SK-N-SH (cell line): ENCODE measurements at regions not wholly inside any gene's neighbourhood (a gene's known extent, or its start where the extent isn't known, plus 50 kb on each side); places are given as distances from the start of the nearest gene placed in this dataset.

Experiments
- CTCF ChIA-PET: fragments of 300-600, 350-600 bp; formaldehyde crosslinking; extraction: SDS; loops from one replicate; lab custom pipeline; 2021; lab: Yijun Ruan, JAX
- POLR2A ChIA-PET: fragments of 350-600 bp; sonication (Branson Sonifier 250); formaldehyde crosslinking; extraction: SDS; loops from one replicate; lab custom pipeline; 2020; ENCODE audit warnings: antibody characterized with exemption, inconsistent platforms; lab: Yijun Ruan, JAX
- DNase-seq: peaks from one replicate; pipeline ENCODE4 v3.0.0; 2012
- H2AFZ ChIP-seq: fragments of 200-600 bp; sonication (generic); 2 replicates; pipeline ENCODE4 v1.8.1; 2016; ENCODE audit warnings: antibody characterized with exemption, mild to moderate bottlenecking, low read depth
- H3F3A ChIP-seq: fragments of 200-600 bp; sonication (generic); replicated peaks from 2 replicates; pipeline ENCODE3; 2016; ENCODE audit warnings: antibody characterized with exemption, mild to moderate bottlenecking; ENCODE audit not compliant: insufficient read depth
- H3K27ac ChIP-seq, 2 experiments: fragments of 200-500 bp in 1 of 2; fragments of 200-600 bp in 1 of 2; sonication (Bioruptor generic) in 1 of 2; sonication (generic), shearing (Covaris generic) in 1 of 2; 2 replicates each; pipeline versions ENCODE4 v1.5.1 to v1.6.1; 2014 to 2016; ENCODE audit warnings: low read depth in 2 of 2, inconsistent platforms in 1 of 2, low read length in 1 of 2, mild to moderate bottlenecking in 1 of 2, mixed read lengths in 1 of 2
- H3K27me3 ChIP-seq: fragments of 200-600 bp; sonication (generic), shearing (Covaris generic); 2 replicates; pipeline ENCODE4 v1.6.1; 2016; ENCODE audit warnings: mixed run types; ENCODE audit not compliant: insufficient read depth
- H3K36me3 ChIP-seq, 2 experiments: fragments of 200-500 bp in 1 of 2; fragments of 200-600 bp in 1 of 2; sonication (Bioruptor generic) in 1 of 2; sonication (generic) in 1 of 2; replicated peaks in 1 of 2; 2 replicates each; pipeline versions ENCODE3 to v1.5.1; 2014 to 2016; ENCODE audit warnings: low read length in 1 of 2, mild to moderate bottlenecking in 1 of 2; ENCODE audit not compliant: insufficient read depth in 2 of 2, control insufficient read depth in 1 of 2
- H3K4me1 ChIP-seq, 2 experiments: fragments of 200-500 bp in 1 of 2; fragments of 200-600 bp in 1 of 2; sonication (Bioruptor generic) in 1 of 2; sonication (generic), shearing (Covaris generic) in 1 of 2; 2 replicates each; pipeline versions ENCODE4 v1.5.1 to v1.6.1; 2014 to 2016; ENCODE audit warnings: low read depth in 1 of 2, low read length in 1 of 2, mixed run types in 1 of 2; ENCODE audit not compliant: insufficient read depth in 2 of 2, control insufficient read depth in 1 of 2
- H3K4me2 ChIP-seq: fragments of 200-600 bp; sonication (generic), shearing (Covaris generic); 2 replicates; pipeline ENCODE4 v1.6.1; 2017; ENCODE audit warnings: mixed run types
- H3K4me3 ChIP-seq, 2 experiments: fragments of 200-500 bp in 1 of 2; fragments of 200-600 bp in 1 of 2; sonication (Bioruptor generic) in 1 of 2; sonication (generic), shearing (Covaris generic) in 1 of 2; 2 replicates each; pipeline versions ENCODE4 v1.5.1 to v1.8.1; 2014 to 2016; ENCODE audit warnings: low read depth in 2 of 2, inconsistent platforms in 1 of 2, low read length in 1 of 2, mild to moderate bottlenecking in 1 of 2, mixed read lengths in 1 of 2, moderate library complexity in 1 of 2
- H3K79me2 ChIP-seq: fragments of 200-600 bp; sonication (generic); 2 replicates; pipeline ENCODE4 v1.8.1; 2017; ENCODE audit warnings: mild to moderate bottlenecking; ENCODE audit not compliant: insufficient read depth
- H3K9ac ChIP-seq: fragments of 200-600 bp; sonication (generic); 2 replicates; pipeline ENCODE4 v1.6.1; 2017; ENCODE audit warnings: mixed run types
- H3K9me2 ChIP-seq: fragments of 200-600 bp; sonication (generic); 2 replicates; pipeline ENCODE4 v1.6.1; 2017; ENCODE audit warnings: mixed run types
- H3K9me3 ChIP-seq: fragments of 200-600 bp; sonication (generic); 2 replicates; pipeline ENCODE4 v1.6.1; 2017; ENCODE audit warnings: mixed run types, mild to moderate bottlenecking, moderate library complexity
- H4K20me1 ChIP-seq: fragments of 200-600 bp; sonication (generic); 2 replicates; pipeline ENCODE4 v1.6.1; 2017; ENCODE audit warnings: mild to moderate bottlenecking, mixed run types; ENCODE audit not compliant: insufficient read depth
- CHD2 ChIP-seq: fragments of 150-350 bp; IDR thresholded peaks from 2 replicates; pipeline ENCODE4 v1.6.1; 2018; ENCODE audit warnings: low read length; ENCODE audit not compliant: partially characterized antibody
- CTCF ChIP-seq: fragments of 200-600 bp; sonication (generic); IDR thresholded peaks from 2 replicates; pipeline ENCODE4 v1.6.1; 2017; ENCODE audit warnings: antibody characterized with exemption, mild to moderate bottlenecking, moderate library complexity
- FOXJ3 ChIP-seq: sonication (generic); formaldehyde crosslinking; IDR thresholded peaks from 2 replicates; pipeline ENCODE4 v1.5.1; 2020; ENCODE audit warnings: mild to moderate bottlenecking, missing genetic modification reagents
- GABPA ChIP-seq: IDR thresholded peaks from 2 replicates; pipeline ENCODE4 v1.4.0; 2012; ENCODE audit warnings: low read depth, mild to moderate bottlenecking
- GATA2 ChIP-seq: sonication (generic); formaldehyde crosslinking; IDR thresholded peaks from 2 replicates; pipeline ENCODE4 v1.5.0; 2020; ENCODE audit warnings: mild to moderate bottlenecking, missing genetic modification reagents
- JUND ChIP-seq: IDR thresholded peaks from 2 replicates; pipeline ENCODE4 v1.4.0; 2012
- MAX ChIP-seq: IDR thresholded peaks from 2 replicates; pipeline ENCODE4 v1.4.0; 2012; ENCODE audit warnings: low read depth
- NFIC ChIP-seq: IDR thresholded peaks from 2 replicates; pipeline ENCODE4 v1.4.0; 2012; ENCODE audit warnings: borderline replicate concordance
- PBX3 ChIP-seq: IDR thresholded peaks from 2 replicates; pipeline ENCODE4; 2012
- POLR2AphosphoS5 ChIP-seq: IDR thresholded peaks from 2 replicates; pipeline ENCODE4 v1.6.1; 2012; ENCODE audit warnings: low read depth, low read length
- RAD21 ChIP-seq: IDR thresholded peaks from 2 replicates; pipeline ENCODE4 v1.6.1; 2012; ENCODE audit warnings: mild to moderate bottlenecking, low read length
- REST ChIP-seq: IDR thresholded peaks from 2 replicates; pipeline ENCODE4 v1.6.1; 2012; ENCODE audit warnings: mild to moderate bottlenecking, low read depth, low read length, moderate library complexity
- RXRA ChIP-seq: IDR thresholded peaks from 2 replicates; pipeline ENCODE4 v1.4.0; 2012; ENCODE audit warnings: low read depth, mild to moderate bottlenecking, borderline replicate concordance
- SMC3 ChIP-seq: IDR thresholded peaks from 2 replicates; pipeline ENCODE4 v1.6.1; 2012; ENCODE audit warnings: low read depth, low read length, improper control_type of control experiment
- TCF12 ChIP-seq: IDR thresholded peaks from 2 replicates; pipeline ENCODE4 v1.4.0; 2012
- TEAD4 ChIP-seq: IDR thresholded peaks from 2 replicates; pipeline ENCODE4 v1.4.0; 2012; ENCODE audit warnings: mild to moderate bottlenecking, borderline replicate concordance; ENCODE audit not compliant: insufficient read depth
- YY1 ChIP-seq: IDR thresholded peaks from 2 replicates; pipeline ENCODE4 v1.4.0; 2012; ENCODE audit warnings: low read depth, mild to moderate bottlenecking
- WGBS: methylation state at CpG from one replicate; pipeline ENCODE4 v1.1.6; 2017; ENCODE audit warnings: low lambda C conversion rate; 5-methylcytosine and 5-hydroxymethylcytosine counted together

- Histone ChIP-seq H3K36me3 (no peaks in the 10 kb centered on the region), H2AFZ (no peak overlapping the region), H3K4me3 (no peak overlapping the region), H3K9me3 (no peaks in the 10 kb centered on the region), H3F3A (no peaks in the 10 kb centered on the region), H3K9ac (no peak overlapping the region), H3K79me2 (no peaks in the 10 kb centered on the region), H3K4me2 (no peak overlapping the region)
- POLR2A ChIA-PET: no interaction called here
- CTCF ChIA-PET: interaction anchor here (0.7 to 1.2 kb wide), 3 partner anchors 23 to 979 kb away, joined by 3 to 4 read pairs (median 3); no protein-coding TSS in a partner anchor
- DNase-seq: no peak
- peak; percentile 74 for TF ChIP-seq SMC3
- TF ChIP-seq YY1: no peak
- no peak for TF ChIP-seq POLR2AphosphoS5
- TF ChIP-seq PBX3: peak; percentile 31; the same call in 1 of the 2 replicates
- TF ChIP-seq TEAD4: no peak
- no peak for TF ChIP-seq CHD2
- no peak for TF ChIP-seq RXRA
- no peak for TF ChIP-seq FOXJ3 (CRISPR knock-in tag)
- peak; percentile 72 for TF ChIP-seq CTCF
- TF ChIP-seq RAD21: peak; percentile 62
- TF ChIP-seq, all 33 proteins: peak for 4
- Histone ChIP-seq H3K4me1 (no peaks in the 10 kb centered on the region), H3K9me2 (no peaks in the 10 kb centered on the region), H3K27me3 (no peaks in the 10 kb centered on the region), H4K20me1 (no peaks in the 10 kb centered on the region), H3K27ac (no peak overlapping the region)
- WGBS: 62% methylated on average over 2 of the region's 5 CpGs
Observed at GRCh38 chr6:71510057-71510713, 221.6 kb downstream of the OGFRL1 start.

GRCh38 chr6:71510856-71511255 is 222.2 kb downstream of the OGFRL1 start:
- H3K9ac ChIP-seq: no peak overlapping the region
- ChIA-PET CTCF (no interaction called here), POLR2A (no interaction called here)
- no peak overlapping the region for H2AFZ ChIP-seq
- no peaks in the 10 kb centered on the region for H3K36me3 ChIP-seq
- no peaks in the 10 kb centered on the region for H3K9me3 ChIP-seq
- H3K27me3 ChIP-seq: no peaks in the 10 kb centered on the region
- no peak overlapping the region for H3K27ac ChIP-seq
- peaks cover 1% of the 10 kb centered on the region for H3F3A ChIP-seq
- no peak for DNase-seq
- no peaks in the 10 kb centered on the region for H3K79me2 ChIP-seq
- H4K20me1 ChIP-seq: no peaks in the 10 kb centered on the region
- no peaks in the 10 kb centered on the region for H3K4me1 ChIP-seq
- H3K9me2 ChIP-seq: no peaks in the 10 kb centered on the region
- H3K4me2 ChIP-seq: no peak overlapping the region
- no peak overlapping the region for H3K4me3 ChIP-seq
- TF ChIP-seq YY1: no peak
- no peak for TF ChIP-seq GABPA
- no peak for TF ChIP-seq JUND
- no peak for TF ChIP-seq MAX
- no peak for TF ChIP-seq NFIC
- TF ChIP-seq POLR2AphosphoS5: no peak
- no peak for TF ChIP-seq CTCF
- TF ChIP-seq GATA2: no peak
- TF ChIP-seq PBX3: no peak
- no peak for TF ChIP-seq TCF12
- no peak for TF ChIP-seq REST
